K562 (cell line): ENCODE measurements at regions not wholly inside any gene's neighbourhood (a gene's known extent, or its start where the extent isn't known, plus 50 kb on each side); places are given as distances from the start of the nearest gene placed in this dataset.

ENCODE experiments used
- ATAC-seq: fragments of 200-7000 bp; cut with Tn5 transposase; 3 replicates; pipeline ENCODE4 v1.9.1; 2020; ENCODE audit warnings: moderate library complexity
- BruUV-seq: library from RNA; stranded (reverse); fragments of 400-500 nt; replicated peaks from 2 replicates; lab custom pipeline; 2021; lab: Mats Ljungman, UMichigan
- CTCF ChIA-PET: fragments of 300-600 bp; formaldehyde crosslinking; extraction: SDS; loops from one replicate; lab custom pipeline; 2021; ENCODE audit warnings: low intra/inter-chr PET ratio; lab: Yijun Ruan, JAX
- POLR2A ChIA-PET: fragments of 300-600, 350-650 bp; sonication (Branson Sonifier 250); formaldehyde crosslinking; extraction: SDS; loops from one replicate; lab custom pipeline; 2021; ENCODE audit warnings: antibody characterized with exemption, inconsistent platforms; lab: Yijun Ruan, JAX
- DNase-seq, 4 experiments: peaks; one replicate each; pipeline versions ENCODE4 v3.0.0 to v3.0.0-alpha.2; 2011 to 2018; ENCODE audit warnings: low spot score in 3 of 4, mixed read lengths in 3 of 4; ENCODE audit errors: extremely low read depth in 1 of 4
- FAIRE-seq: peaks from 2 replicates; lab custom pipeline; 2011; peaks lifted over from hg19 to GRCh38; lab: Jason Lieb, UNC
- H2AFZ ChIP-seq: 2 replicates; pipeline ENCODE4 v1.6.0; 2011; ENCODE audit warnings: low read depth, low read length, control low read depth, inconsistent platforms
- H3K27ac ChIP-seq: fragments of 200-600 bp; 3 replicates; pipeline ENCODE4 v1.8.0; 2011; ENCODE audit warnings: low read depth, mild to moderate bottlenecking, control low read depth, inconsistent platforms, low read length, moderate library complexity, mixed read lengths; ENCODE audit errors: extremely low read depth
- H3K27me3 ChIP-seq, 2 experiments: fragments of 300-600 bp in 1 of 2; 2 replicates in 1 of 2; 3 replicates in 1 of 2; pipeline versions ENCODE4 v1.6.0 to v1.8.0; 2011; ENCODE audit warnings: inconsistent platforms in 2 of 2, low read length in 2 of 2, mild to moderate bottlenecking in 1 of 2, mixed read lengths in 1 of 2, moderate library complexity in 1 of 2; ENCODE audit not compliant: control insufficient read depth in 2 of 2, insufficient read depth in 2 of 2
- H3K36me3 ChIP-seq: fragments of 300-600 bp; 3 replicates; pipeline ENCODE4 v1.8.0; 2011; ENCODE audit warnings: mild to moderate bottlenecking, low read length, inconsistent platforms; ENCODE audit not compliant: control insufficient read depth, insufficient read depth
- H3K4me1 ChIP-seq, 2 experiments: fragments of 200-600 bp in 1 of 2; replicated peaks in 1 of 2; 2 replicates in 1 of 2; 3 replicates in 1 of 2; pipeline versions ENCODE4 v1.5.1 to v1.8.0; 2011; ENCODE audit warnings: inconsistent platforms in 2 of 2, low read length in 2 of 2, mild to moderate bottlenecking in 1 of 2, mixed read lengths in 1 of 2, moderate library complexity in 1 of 2; ENCODE audit not compliant: control insufficient read depth in 2 of 2, insufficient read depth in 2 of 2
- H3K4me2 ChIP-seq: 2 replicates; pipeline ENCODE4 v1.6.1; 2011; ENCODE audit warnings: low read length, control low read depth, inconsistent platforms, mixed read lengths; ENCODE audit not compliant: insufficient read depth
- H3K4me3 ChIP-seq: fragments of 200-600 bp; sonication (generic), shearing (Covaris generic); 2 replicates; pipeline ENCODE4 v1.5.1; 2016; ENCODE audit warnings: control low read depth, inconsistent platforms
- H3K79me2 ChIP-seq: fragments of 200-600 bp; 3 replicates; pipeline ENCODE4 v1.8.0; 2011; ENCODE audit warnings: low read length, inconsistent platforms; ENCODE audit not compliant: control insufficient read depth, insufficient read depth
- H3K9ac ChIP-seq, 2 experiments: 2 replicates each; pipeline versions ENCODE4 v1.6.0 to v1.6.1; 2011; ENCODE audit warnings: low read depth in 2 of 2, low read length in 2 of 2, control low read depth in 1 of 2, inconsistent platforms in 1 of 2, mild to moderate bottlenecking in 1 of 2, mixed read lengths in 1 of 2; ENCODE audit not compliant: insufficient read depth in 1 of 2
- H3K9me1 ChIP-seq: one replicate; pipeline ENCODE4 v1.6.0; 2011; ENCODE audit warnings: inconsistent platforms, mild to moderate bottlenecking, low read length, moderate library complexity; ENCODE audit not compliant: control insufficient read depth, insufficient read depth
- H3K9me3 ChIP-seq: replicated peaks from 2 replicates; pipeline ENCODE4 v1.5.1; 2011; ENCODE audit warnings: low read depth, low read length, inconsistent platforms; ENCODE audit not compliant: control insufficient read depth, insufficient read depth
- H4K20me1 ChIP-seq: replicated peaks from 2 replicates; pipeline ENCODE4 v1.6.1; 2011; ENCODE audit warnings: low read length, inconsistent platforms, mixed read lengths; ENCODE audit not compliant: control insufficient read depth, insufficient read depth
- ARID3B ChIP-seq: fragments of 250-450 bp; sonication (Bioruptor Pico); IDR thresholded peaks from 2 replicates; pipeline ENCODE4 v1.4.0; 2020; ENCODE audit warnings: borderline replicate concordance
- BCLAF1 ChIP-seq, 2 experiments: fragments of 450-650 bp in 1 of 2; IDR thresholded peaks; 2 replicates each; pipeline ENCODE4 v1.6.1; 2011 to 2017; ENCODE audit warnings: low read depth in 2 of 2, antibody characterized with exemption in 1 of 2, borderline replicate concordance in 1 of 2, low read length in 1 of 2, mild to moderate bottlenecking in 1 of 2, mixed read lengths in 1 of 2; ENCODE audit not compliant: control insufficient read depth in 1 of 2
- DNMT1 ChIP-seq: fragments of 450-650 bp; IDR thresholded peaks from 2 replicates; pipeline ENCODE4 v1.6.1; 2016; ENCODE audit warnings: antibody characterized with exemption, mild to moderate bottlenecking
- HDAC6 ChIP-seq: IDR thresholded peaks from 2 replicates; pipeline ENCODE4 v1.6.1; 2012; ENCODE audit warnings: low read depth, mild to moderate bottlenecking, control low read depth, inconsistent platforms, low read length, moderate library complexity
- HIVEP1 ChIP-seq: fragments of 250-450 bp; sonication (Bioruptor Pico); IDR thresholded peaks from 2 replicates; pipeline ENCODE4 v1.4.0; 2020; ENCODE audit warnings: mild to moderate bottlenecking
- KLF1 ChIP-seq: fragments of 450-650 bp; IDR thresholded peaks from 2 replicates; pipeline ENCODE4 v1.6.1; 2016; ENCODE audit warnings: missing genetic modification characterization, missing compliant biosample characterization
- MYNN ChIP-seq, 2 experiments: sonication (generic); formaldehyde crosslinking in 1 of 2; IDR thresholded peaks; 2 replicates each; pipeline versions ENCODE4 v1.5.0 to v1.6.1; 2016 to 2020; ENCODE audit warnings: antibody characterized with exemption in 1 of 2, missing genetic modification reagents in 1 of 2
- NR2F6 ChIP-seq: fragments of 450-650 bp; formaldehyde crosslinking; IDR thresholded peaks from 2 replicates; pipeline ENCODE4 v1.4.0; 2020; ENCODE audit warnings: mild to moderate bottlenecking
- OTX1 ChIP-seq: fragments of 450-650 bp; formaldehyde crosslinking; IDR thresholded peaks from 2 replicates; pipeline ENCODE4 v1.4.0; 2022; ENCODE audit warnings: mild to moderate bottlenecking
- RBM25 ChIP-seq: fragments of 200-400 bp; formaldehyde crosslinking; IDR thresholded peaks from 2 replicates; pipeline ENCODE4 v1.6.1; 2018; ENCODE audit warnings: low read length, low read depth, moderate library complexity; ENCODE audit not compliant: severe bottlenecking
- SAFB2 ChIP-seq: fragments of 200-400 bp; formaldehyde crosslinking; IDR thresholded peaks from 2 replicates; pipeline ENCODE4 v1.6.1; 2018; ENCODE audit warnings: borderline replicate concordance, low read length, low read depth, moderate library complexity; ENCODE audit not compliant: severe bottlenecking
- STAT5A ChIP-seq: IDR thresholded peaks from 2 replicates; pipeline ENCODE4 v1.6.1; 2012; ENCODE audit warnings: low read length, inconsistent platforms, borderline replicate concordance
- ZC3H4 ChIP-seq: sonication (generic); formaldehyde crosslinking; IDR thresholded peaks from 2 replicates; pipeline ENCODE4 v1.9.0; 2021; ENCODE audit warnings: missing genetic modification reagents, borderline replicate concordance
- ZNF589 ChIP-seq: fragments of 200-800 bp; sonication (Bioruptor generic); IDR thresholded peaks from 2 replicates; pipeline ENCODE4 v1.6.1; 2016; ENCODE audit warnings: low read depth, missing genetic modification characterization, missing compliant biosample characterization
- WGBS: fragments of 100-300 bp; shearing (Covaris generic); methylation state at CpG from one replicate; pipeline ENCODE4 v1.1.6; 2016; ENCODE audit warnings: low coverage, mixed read lengths; ENCODE audit not compliant: insufficient coverage; ENCODE audit errors: missing lambda C conversion rate; 5-methylcytosine and 5-hydroxymethylcytosine counted together
- in situ Hi-C: fragments of 300-500 bp; cut with MboI; formaldehyde crosslinking; loops from 4 replicates; pipeline ENCODE4 v1.15.0; 2018; ENCODE audit warnings: inconsistent platforms, mixed read lengths
- intact Hi-C: fragments of 100-400 bp; cut with micrococcal nuclease; formaldehyde crosslinking; loops from 2 replicates; pipeline ENCODE4 v1.14.2; 2022
- TF ChIP-seq, protein P1 (sequence below), 2 experiments: fragments of 150-350 bp in 1 of 2; IDR thresholded peaks; 2 replicates each; pipeline ENCODE4 v1.6.1; 2012 to 2016; ENCODE audit warnings: low read depth in 2 of 2, low read length in 2 of 2, mild to moderate bottlenecking in 1 of 2, moderate library complexity in 1 of 2

DNA sequence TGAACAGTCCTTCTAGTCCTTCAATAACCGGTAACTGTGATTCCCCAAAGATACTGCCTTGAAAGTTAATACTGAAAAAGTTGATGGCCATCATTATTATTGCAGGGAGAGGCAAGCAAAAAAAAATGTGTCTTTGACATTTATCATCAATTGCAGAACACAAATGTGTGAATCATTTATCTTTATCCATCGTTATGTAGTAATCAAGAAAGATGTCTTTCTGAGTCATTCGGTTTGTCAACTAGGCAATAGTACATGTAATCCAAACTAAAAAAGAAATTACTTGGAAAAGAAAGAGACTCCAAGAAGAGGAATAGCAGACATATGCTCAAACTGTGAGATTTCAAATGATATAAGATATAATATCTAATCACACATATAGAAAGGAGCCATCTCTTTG is 473.0 kb downstream of the CETN3 start:
- H3K9me3 ChIP-seq: no peaks in the 10 kb centered on the region
- BruUV-seq: no TSS peak
- FAIRE-seq: no peak
- H3K4me2 ChIP-seq: no peak overlapping the region
- no peaks in the 10 kb centered on the region for H4K20me1 ChIP-seq
- H3K4me1 ChIP-seq: no peaks in the 10 kb centered on the region
- H3K36me3 ChIP-seq: no peaks in the 10 kb centered on the region
- H3K9ac ChIP-seq: no peak overlapping the region
- intact Hi-C loops (no loop called here), in situ Hi-C loops (no loop called here)
- no peak overlapping the region for H2AFZ ChIP-seq
- H3K4me3 ChIP-seq: no peak overlapping the region
- DNase-seq: no peak
- CTCF ChIA-PET: no interaction called here
- no peak for ATAC-seq
- no peaks in the 10 kb centered on the region for H3K79me2 ChIP-seq
- H3K27me3 ChIP-seq: no peaks in the 10 kb centered on the region
- TF ChIP-seq, protein P1, sequence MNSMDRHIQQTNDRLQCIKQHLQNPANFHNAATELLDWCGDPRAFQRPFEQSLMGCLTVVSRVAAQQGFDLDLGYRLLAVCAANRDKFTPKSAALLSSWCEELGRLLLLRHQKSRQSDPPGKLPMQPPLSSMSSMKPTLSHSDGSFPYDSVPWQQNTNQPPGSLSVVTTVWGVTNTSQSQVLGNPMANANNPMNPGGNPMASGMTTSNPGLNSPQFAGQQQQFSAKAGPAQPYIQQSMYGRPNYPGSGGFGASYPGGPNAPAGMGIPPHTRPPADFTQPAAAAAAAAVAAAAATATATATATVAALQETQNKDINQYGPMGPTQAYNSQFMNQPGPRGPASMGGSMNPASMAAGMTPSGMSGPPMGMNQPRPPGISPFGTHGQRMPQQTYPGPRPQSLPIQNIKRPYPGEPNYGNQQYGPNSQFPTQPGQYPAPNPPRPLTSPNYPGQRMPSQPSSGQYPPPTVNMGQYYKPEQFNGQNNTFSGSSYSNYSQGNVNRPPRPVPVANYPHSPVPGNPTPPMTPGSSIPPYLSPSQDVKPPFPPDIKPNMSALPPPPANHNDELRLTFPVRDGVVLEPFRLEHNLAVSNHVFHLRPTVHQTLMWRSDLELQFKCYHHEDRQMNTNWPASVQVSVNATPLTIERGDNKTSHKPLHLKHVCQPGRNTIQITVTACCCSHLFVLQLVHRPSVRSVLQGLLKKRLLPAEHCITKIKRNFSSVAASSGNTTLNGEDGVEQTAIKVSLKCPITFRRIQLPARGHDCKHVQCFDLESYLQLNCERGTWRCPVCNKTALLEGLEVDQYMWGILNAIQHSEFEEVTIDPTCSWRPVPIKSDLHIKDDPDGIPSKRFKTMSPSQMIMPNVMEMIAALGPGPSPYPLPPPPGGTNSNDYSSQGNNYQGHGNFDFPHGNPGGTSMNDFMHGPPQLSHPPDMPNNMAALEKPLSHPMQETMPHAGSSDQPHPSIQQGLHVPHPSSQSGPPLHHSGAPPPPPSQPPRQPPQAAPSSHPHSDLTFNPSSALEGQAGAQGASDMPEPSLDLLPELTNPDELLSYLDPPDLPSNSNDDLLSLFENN (IDR thresholded peaks at IDR 0.05; ENCODE audit: low read depth in 2 of 2, low read length in 2 of 2): no peak
- TF ChIP-seq ZC3H4 (no peak), OTX1 (CRISPR knock-in tag) (no peak), NR2F6 (CRISPR knock-in tag) (no peak), HDAC6 (no peak), ARID3B (CRISPR knock-in tag) (no peak), RBM25 (no peak), BCLAF1 (IDR thresholded peaks at IDR 0.05; ENCODE audit: borderline replicate concordance in 1 of 2, control insufficient read depth in 1 of 2, low read depth in 2 of 2, low read length in 1 of 2) (no peak), KLF1 (tag) (no peak), MYNN (IDR thresholded peaks at IDR 0.05) (no peak), MYNN (CRISPR knock-in tag; IDR thresholded peaks at IDR 0.05) (no peak), HIVEP1 (CRISPR knock-in tag) (no peak), DNMT1 (no peak), ZNF589 (CRISPR knock-in tag) (no peak), SAFB2 (no peak), STAT5A (no peak)
- TF ChIP-seq, all 486 proteins: peak for 0
- Histone ChIP-seq H3K27ac (no peak overlapping the region), H3K9me1 (no peaks in the 10 kb centered on the region)
- WGBS: 0% methylated on average over 3 of the region's 3 CpGs
- POLR2A ChIA-PET: no interaction called here
